ENCODE measurements at regions not wholly inside any gene's neighbourhood (a gene's known extent, or its start where the extent isn't known, plus 50 kb on each side); places are given as distances from the start of the nearest gene placed in this dataset.
"Not testable (repeated sequence)": the region's sequence is repeated elsewhere in the genome, so short reads cannot be mapped to it uniquely, and the experiment has no call there.

DNA sequence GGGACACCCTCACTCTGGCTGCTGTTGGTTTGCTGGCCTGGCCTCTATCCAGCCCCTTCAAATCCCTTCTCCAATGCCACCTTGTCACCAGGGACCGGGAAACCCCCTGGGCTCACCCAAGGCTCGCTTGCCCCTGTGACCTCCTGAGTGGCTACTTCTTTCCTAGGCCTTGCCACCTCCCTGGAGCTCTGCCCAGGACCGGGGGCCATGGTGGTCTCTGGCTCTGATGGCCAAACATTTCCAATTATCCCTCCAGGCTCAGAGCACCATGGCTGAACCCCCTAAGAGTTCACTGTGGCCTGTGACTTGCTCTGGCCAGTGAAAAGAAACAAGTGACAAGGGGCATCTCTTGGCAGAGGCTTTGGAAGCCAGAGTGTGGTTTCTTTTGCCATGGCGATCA, 237.6 kb downstream of the TFCP2L1 start:
- DNase-seq (ENCODE audit: low read depth) = no peak

GRCh38 chr2:121049131-121049530, 235.9 kb downstream of the TFCP2L1 start:
- DNase-seq (ENCODE audit: low read depth) = no peak

DNA sequence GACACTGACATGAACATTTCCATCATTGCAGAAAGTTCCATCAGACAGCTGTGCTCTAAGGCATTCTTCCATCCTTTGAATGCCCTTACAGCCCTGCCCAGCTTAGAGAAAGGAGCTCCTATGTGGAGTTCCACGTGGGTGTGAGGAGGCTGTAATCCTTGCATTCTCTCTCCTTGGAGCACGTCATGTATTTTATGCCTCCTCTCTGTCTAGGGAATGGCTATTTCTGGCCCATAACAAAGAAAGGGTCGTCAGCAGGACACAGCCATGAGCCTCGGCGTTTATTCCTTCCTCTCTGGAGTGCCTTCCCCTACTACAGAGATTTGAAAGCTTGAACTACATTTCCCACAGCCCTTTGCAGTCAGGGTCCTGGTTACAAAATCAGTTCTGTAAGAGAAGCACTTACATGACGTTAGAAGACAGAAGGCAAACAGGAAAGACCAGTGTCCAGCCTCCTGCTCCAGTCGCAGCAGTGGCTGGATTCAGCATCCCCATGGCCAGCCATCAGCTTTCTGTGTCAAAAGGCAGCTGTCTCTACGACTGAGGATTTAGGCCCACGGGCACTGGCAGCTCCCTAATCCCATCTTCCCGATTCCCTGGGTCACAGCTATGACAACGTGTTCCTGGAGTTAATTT, 234.9 kb downstream of the TFCP2L1 start:
- no peak for DNase-seq (ENCODE audit: low read depth)

GRCh38 chr2:121051311-121051710, 233.7 kb downstream of the TFCP2L1 start:
- no peak for DNase-seq (ENCODE audit: low read depth)

DNA sequence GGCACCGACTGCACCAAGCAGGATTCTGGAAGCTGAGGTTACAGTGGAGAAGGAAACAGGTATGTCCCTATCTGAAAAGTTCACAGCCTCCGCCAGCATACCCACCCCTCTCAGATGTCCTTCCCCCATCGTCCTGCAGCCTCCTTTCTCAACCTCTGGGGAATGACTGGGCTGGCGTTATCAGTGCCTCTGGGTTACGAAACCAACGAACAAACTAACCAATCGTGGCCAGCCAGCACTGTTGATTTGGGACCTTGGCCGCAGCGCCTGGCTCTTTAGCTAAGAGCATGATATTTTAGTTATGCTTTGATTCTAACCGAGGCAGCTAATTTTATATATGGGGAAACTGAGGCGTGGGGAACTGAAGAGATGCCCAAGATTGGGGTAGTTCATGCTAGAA, 233.0 kb downstream of the TFCP2L1 start:
- DNase-seq (ENCODE audit: low read depth) = no peak

- DNase-seq (ENCODE audit: low read depth) = no peak
Observed at GRCh38 chr2:121052521-121052920, 232.5 kb downstream of the TFCP2L1 start.

DNA sequence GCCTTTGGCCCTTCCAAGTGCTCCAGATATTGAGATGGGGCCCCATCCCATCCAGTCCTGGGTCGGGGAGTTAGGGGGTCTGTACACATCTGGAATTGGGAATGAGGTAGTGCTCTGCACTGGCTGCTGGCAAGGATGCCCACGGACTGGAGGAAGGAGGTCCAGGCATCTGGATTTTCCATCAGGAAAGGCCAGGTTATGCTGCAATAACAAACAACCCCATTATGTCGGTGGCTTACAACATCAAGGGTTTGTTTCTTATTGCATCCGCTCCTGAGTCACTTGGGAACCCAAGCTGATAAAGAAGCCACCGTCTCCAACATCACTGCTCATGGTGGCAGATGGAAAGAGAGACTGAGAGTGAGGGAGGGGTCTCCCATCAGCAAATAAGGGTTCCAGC, 229.9 kb downstream of the TFCP2L1 start:
- no peak for DNase-seq (ENCODE audit: low read depth)

- no peak for DNase-seq (ENCODE audit: low read depth)
Observed at GRCh38 chr2:121055501-121055900, 229.5 kb downstream of the TFCP2L1 start.

DNA sequence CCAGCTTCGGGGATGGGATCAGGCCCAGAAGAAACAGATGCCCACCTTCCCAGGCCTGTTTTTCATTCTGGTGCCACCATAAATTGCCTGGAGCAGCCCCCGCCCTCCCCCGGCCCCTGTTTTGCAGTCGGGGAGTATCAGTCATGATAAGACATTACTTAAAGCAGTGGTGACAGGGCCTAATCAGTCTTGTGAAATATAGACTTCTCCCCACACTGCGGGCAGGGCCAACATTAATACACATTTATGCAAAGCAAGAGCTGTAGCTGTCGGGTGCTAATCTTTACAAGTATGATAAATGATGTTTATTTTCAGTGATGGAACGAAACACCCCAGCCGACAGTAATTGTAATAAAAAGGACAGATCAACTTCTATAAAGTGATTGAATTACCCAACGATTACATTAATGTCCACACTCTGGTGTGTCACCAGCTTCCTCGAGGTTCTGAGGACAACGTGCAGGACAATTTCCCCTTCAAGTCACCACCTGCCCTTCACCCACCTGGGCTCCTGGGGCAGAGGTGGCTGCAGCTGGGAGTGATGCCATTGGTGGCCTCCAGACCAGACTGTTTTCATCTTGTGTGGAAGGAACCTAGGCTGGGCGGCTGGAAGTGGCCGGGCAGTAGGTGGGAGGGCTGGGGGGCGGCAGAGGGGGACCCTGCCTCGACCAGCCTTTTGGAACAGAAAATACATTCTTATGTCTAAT, 226.0 kb downstream of the TFCP2L1 start:
- DNase-seq (ENCODE audit: low read depth) = no peak

GRCh38 chr2:121059651-121060649, 225.1 kb downstream of the TFCP2L1 start:
- no peak for DNase-seq (ENCODE audit: low read depth)

DNA sequence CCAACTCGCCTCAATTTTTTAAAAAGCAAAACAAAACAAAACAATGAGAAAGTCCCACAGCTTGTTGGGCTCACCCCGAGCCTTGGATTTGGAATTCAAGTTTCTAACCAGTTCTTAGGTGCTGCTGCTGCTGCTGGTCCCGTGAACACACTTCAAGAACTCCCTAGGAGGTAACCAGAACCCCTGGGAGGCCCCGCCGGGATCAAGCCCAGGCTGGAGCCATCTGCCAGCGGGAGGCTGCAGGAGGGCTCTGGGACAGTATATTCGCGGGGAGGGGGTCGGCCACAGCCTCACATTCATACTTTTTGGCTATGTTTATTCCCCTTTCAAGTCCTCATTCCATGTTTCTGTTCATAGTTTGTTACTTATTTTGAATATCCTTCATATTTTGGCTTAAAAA, 223.4 kb downstream of the TFCP2L1 start:
- DNase-seq (ENCODE audit: low read depth) = no peak

GRCh38 chr2:121063471-121063870, 221.5 kb downstream of the TFCP2L1 start:
- no peak for DNase-seq (ENCODE audit: low read depth)

GRCh38 chr2:121064186-121064585, 220.8 kb downstream of the TFCP2L1 start:
- DNase-seq (ENCODE audit: low read depth) = no peak

DNA sequence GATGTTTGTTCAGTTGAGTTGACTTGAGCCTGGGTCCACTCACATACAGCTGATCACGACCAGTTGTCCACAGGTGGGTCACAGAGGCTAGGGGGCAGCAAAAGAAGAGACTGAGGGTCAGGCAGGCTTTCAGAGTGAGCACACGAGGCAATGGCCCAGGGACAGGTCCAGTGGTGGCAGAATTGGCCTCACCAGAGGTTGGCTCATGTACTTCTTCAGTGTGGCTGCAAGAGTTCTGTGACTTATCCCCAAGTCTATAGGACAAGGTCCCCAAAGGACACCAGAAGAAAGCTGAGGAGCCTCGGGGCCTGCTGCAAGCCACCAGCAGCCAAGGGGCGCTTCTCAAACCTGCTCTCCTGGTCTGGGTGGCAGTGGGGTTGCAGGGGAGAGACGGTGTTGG, 219.8 kb downstream of the TFCP2L1 start:
- no peak for DNase-seq (ENCODE audit: low read depth)

DNA sequence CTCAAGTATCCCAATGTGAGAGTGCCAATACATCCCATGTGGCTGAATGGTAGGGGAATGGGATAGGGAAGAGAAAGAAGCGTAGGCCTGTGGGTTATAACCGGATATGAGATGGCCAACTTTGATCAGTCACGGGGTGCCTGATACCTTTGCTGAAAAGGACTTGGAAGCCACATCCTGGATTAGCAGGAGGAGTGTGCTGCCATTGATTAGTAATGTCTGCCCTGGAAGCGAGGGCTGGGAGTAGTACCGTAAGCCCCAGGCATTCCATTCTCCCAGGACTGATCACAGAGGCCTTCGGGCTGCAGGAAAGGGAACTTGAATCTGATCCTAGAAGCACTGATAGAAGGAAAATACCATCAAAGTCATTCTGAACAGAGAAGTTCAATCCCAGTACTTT, 218.5 kb downstream of the TFCP2L1 start:
- no peak for DNase-seq (ENCODE audit: low read depth)

GRCh38 chr2:121068851-121069250, 216.2 kb downstream of the TFCP2L1 start:
- DNase-seq (ENCODE audit: low read depth) = no peak

- DNase-seq (ENCODE audit: low read depth) = no peak
Observed at GRCh38 chr2:121069434-121069969, 215.5 kb downstream of the TFCP2L1 start.

- DNase-seq (ENCODE audit: low read depth) = not testable (repeated sequence)
Observed at GRCh38 chr2:121070061-121070460, 214.9 kb downstream of the TFCP2L1 start.

DNA sequence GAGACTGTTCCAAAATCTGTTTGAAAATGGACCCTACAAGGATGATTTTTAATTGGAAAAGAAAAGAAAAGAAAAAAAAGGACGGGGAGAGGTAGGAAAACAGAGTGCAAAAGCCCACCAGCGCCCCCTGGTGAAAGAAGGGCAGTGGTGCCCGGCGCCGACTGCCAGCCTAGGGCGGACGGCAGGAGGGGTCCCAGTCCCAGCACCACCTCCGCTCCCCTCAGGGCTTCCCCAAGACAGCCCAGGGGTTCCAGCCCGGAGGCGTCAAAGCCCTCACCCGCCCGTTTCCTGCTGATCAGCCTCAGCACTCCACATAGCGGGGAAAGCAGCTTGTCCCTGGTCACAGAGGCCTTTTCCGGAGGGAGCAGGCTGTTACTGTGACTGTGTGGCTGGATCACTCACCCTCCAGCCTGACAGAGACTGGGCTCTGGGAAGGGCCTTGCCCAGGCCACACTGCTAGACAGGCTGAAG, 213.9 kb downstream of the TFCP2L1 start:
- no peak for DNase-seq (ENCODE audit: low read depth)

DNA sequence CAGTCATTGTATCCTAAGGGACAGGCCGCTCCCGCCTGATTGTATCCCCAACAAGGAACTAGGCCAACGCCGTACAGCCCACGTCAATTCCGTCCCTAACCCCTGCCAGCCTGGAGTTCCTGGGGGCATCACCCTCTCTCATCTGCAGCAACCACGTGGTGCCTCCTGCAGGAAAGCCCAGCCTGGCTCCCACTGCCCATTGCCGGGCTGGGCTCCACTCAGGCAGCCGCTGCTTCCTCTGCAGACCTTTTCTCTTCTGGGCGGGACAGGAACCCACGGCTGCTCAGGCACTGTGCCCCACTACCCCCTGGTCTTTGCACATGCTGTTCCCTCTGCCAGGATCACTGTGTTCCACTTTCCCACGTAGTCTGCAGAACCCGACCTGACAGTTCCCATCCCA, 212.2 kb downstream of the TFCP2L1 start:
- DNase-seq (ENCODE audit: low read depth) = no peak

GRCh38 chr2:121073320-121074210, 211.4 kb downstream of the TFCP2L1 start:
- DNase-seq (ENCODE audit: low read depth) = no peak

Data from LHCN-M2 (cell line).